Uterus (tissue), 3 donors: ENCODE measurements at regions not wholly inside any gene's neighbourhood (a gene's known extent, or its start where the extent isn't known, plus 50 kb on each side); places are given as distances from the start of the nearest gene placed in this dataset.

ENCODE experiments used
- DNase-seq, 2 donors: peaks; one replicate each; pipeline ENCODE4 v3.0.0-alpha.2; 2019 to 2020
- H3K27ac ChIP-seq, 2 donors: fragments of 200-600 bp; sonication (generic); 1 replicate in 1 of 2; 2 replicates in 1 of 2; pipeline ENCODE4 v1.5.1; 2016 to 2018
- H3K27me3 ChIP-seq, 2 donors: fragments of 200-600 bp; sonication (generic); one replicate each; pipeline ENCODE4 v1.5.1; 2018 to 2019; ENCODE audit warnings: control low read depth in 1 of 2
- H3K36me3 ChIP-seq, 2 donors: fragments of 200-600 bp; sonication (generic); one replicate each; pipeline ENCODE4 v1.5.1; 2019; ENCODE audit warnings: control low read depth in 1 of 2
- H3K4me1 ChIP-seq, 2 donors: fragments of 200-600 bp; sonication (generic); one replicate each; pipeline ENCODE4 v1.5.1; 2018 to 2019; ENCODE audit warnings: control low read depth in 1 of 2
- H3K4me3 ChIP-seq, 2 donors: fragments of 200-600 bp; sonication (generic); 1 replicate in 1 of 2; 2 replicates in 1 of 2; pipeline ENCODE4 v1.5.1; 2018 to 2019; ENCODE audit warnings: mild to moderate bottlenecking in 1 of 2
- H3K9me3 ChIP-seq, 2 donors: fragments of 200-600 bp; sonication (generic); one replicate each; pipeline ENCODE4 v1.5.1; 2019; ENCODE audit warnings: control low read depth in 1 of 2
- CTCF ChIP-seq, 4 experiments: fragments of 200-600 bp in 2 of 4; fragments of 450-650 bp in 2 of 4; sonication (generic) in 2 of 4; IDR thresholded peaks; one replicate each; pipeline ENCODE4 v1.5.1; 2016 to 2019; ENCODE audit warnings: antibody characterized with exemption in 4 of 4, mild to moderate bottlenecking in 2 of 4, moderate library complexity in 1 of 4
- POLR2A ChIP-seq, 2 donors: fragments of 450-650 bp; IDR thresholded peaks; one replicate each; pipeline ENCODE4 v1.6.1; 2016; ENCODE audit warnings: antibody characterized with exemption in 2 of 2, mild to moderate bottlenecking in 1 of 2, moderate library complexity in 1 of 2
- intact Hi-C: fragments of 100-400 bp; cut with DNase I; formaldehyde crosslinking; loops from one replicate; pipeline ENCODE4 v1.15.1; 2023; ENCODE audit warnings: low total_unique reads
- donor health status: DM: yes; HTN: yes; CAD: no.

DNA sequence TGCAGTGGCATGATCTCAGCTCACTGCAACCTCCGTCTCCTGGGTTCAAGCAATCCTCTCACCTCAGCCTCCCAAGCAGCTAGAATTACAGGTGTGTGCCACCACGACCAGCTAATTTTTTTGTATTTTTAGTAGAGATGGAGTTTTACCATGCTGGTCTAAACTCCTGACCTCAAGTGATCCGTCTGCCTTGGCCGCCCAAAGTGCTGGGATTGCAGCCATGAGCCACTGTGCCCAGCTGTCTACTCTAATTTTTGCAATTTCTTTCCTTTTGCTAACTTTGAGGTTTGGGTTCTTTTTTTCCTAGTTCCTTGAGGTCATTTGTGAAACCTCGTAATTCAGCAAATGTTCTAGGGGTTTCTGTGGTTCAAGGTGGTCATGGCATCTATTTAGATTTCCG, 63.7 kb upstream of the PRLR start:
- Histone ChIP-seq H3K4me1 (no peaks in the 10 kb centered on the region), H3K4me3 (no peak overlapping the region), H3K27me3 (no peaks in the 10 kb centered on the region), H3K36me3 (no peaks in the 10 kb centered on the region), H3K27ac (no peak overlapping the region), H3K9me3 (no peaks in the 10 kb centered on the region)
- DNase-seq, result no peak
- TF ChIP-seq CTCF (IDR thresholded peaks at IDR 0.05) (no peak), POLR2A (IDR thresholded peaks at IDR 0.05) (no peak)
- intact Hi-C loops, result no loop called here

GRCh38 chr5:35285435-35285834, 55.1 kb upstream of the PRLR start:
- peaks cover 0 to 6% of the 10 kb centered on the region in 2 donors for H3K9me3 ChIP-seq

GRCh38 chr5:35285011-35285410, 54.7 kb upstream of the PRLR start:
- TF ChIP-seq POLR2A (IDR thresholded peaks at IDR 0.05) (no peak), CTCF (IDR thresholded peaks at IDR 0.05) (no peak)
- intact Hi-C loops, result no loop called here
- no peak for DNase-seq
- H3K4me3 ChIP-seq, result no peak overlapping the region
- H3K27me3 ChIP-seq, result no peaks in the 10 kb centered on the region
- peak overlapping the region in 1 of 2 donors; percentile 54 for H3K27ac ChIP-seq
- H3K4me1 ChIP-seq, result no peaks in the 10 kb centered on the region
- H3K36me3 ChIP-seq, result no peaks in the 10 kb centered on the region
- H3K9me3 ChIP-seq, result peaks cover 0 to 6% of the 10 kb centered on the region in 2 donors

More at GRCh38 chr5:35285435-35285834, 55.1 kb upstream of the PRLR start:
- intact Hi-C loops, result no loop called here
- Histone ChIP-seq H3K27ac (peak overlapping the region in 1 of 2 donors; percentile 54), H3K4me1 (no peaks in the 10 kb centered on the region), H3K36me3 (no peaks in the 10 kb centered on the region), H3K27me3 (no peaks in the 10 kb centered on the region), H3K4me3 (no peak overlapping the region)
- TF ChIP-seq CTCF (IDR thresholded peaks at IDR 0.05) (no peak), POLR2A (IDR thresholded peaks at IDR 0.05) (no peak)
- DNase-seq, result no peak

- Histone ChIP-seq H3K4me1 (no peaks in the 10 kb centered on the region), H3K4me3 (no peak overlapping the region), H3K36me3 (no peaks in the 10 kb centered on the region), H3K27ac (no peak overlapping the region), H3K27me3 (no peaks in the 10 kb centered on the region), H3K9me3 (peaks cover 0 to 6% of the 10 kb centered on the region in 2 donors)
- intact Hi-C loops, result no loop called here
- no peak for DNase-seq
- TF ChIP-seq POLR2A (IDR thresholded peaks at IDR 0.05) (no peak), CTCF (IDR thresholded peaks at IDR 0.05) (no peak)
These were observed 54.1 kb upstream of the PRLR start for GRCh38 chr5:35284364-35284763.

GRCh38 chr5:35282810-35283209, 52.5 kb upstream of the PRLR start:
- Histone ChIP-seq H3K4me3 (no peak overlapping the region), H3K36me3 (no peaks in the 10 kb centered on the region), H3K27ac (no peak overlapping the region), H3K9me3 (peaks cover 0 to 6% of the 10 kb centered on the region in 2 donors), H3K27me3 (no peaks in the 10 kb centered on the region), H3K4me1 (no peaks in the 10 kb centered on the region)
- TF ChIP-seq POLR2A (IDR thresholded peaks at IDR 0.05) (no peak), CTCF (IDR thresholded peaks at IDR 0.05) (no peak)
- intact Hi-C loops, result no loop called here
- no peak for DNase-seq
